HCT116 (cell line): ENCODE measurements at regions not wholly inside any gene's neighbourhood (a gene's known extent, or its start where the extent isn't known, plus 50 kb on each side); places are given as distances from the start of the nearest gene placed in this dataset.
A peak's percentile ranks its signal among the peaks of the same experiment; 100 is the strongest.
"Not testable (repeated sequence)": the region's sequence is repeated elsewhere in the genome, so short reads cannot be mapped to it uniquely, and the experiment has no call there.

ENCODE experiments used
- ATAC-seq: fragments of 200-7000 bp; cut with Tn5 transposase; 2 replicates; pipeline ENCODE4 v1.9.1; 2020; ENCODE audit warnings: mild to moderate bottlenecking, moderate library complexity
- BruUV-seq: library from RNA; stranded (reverse); fragments of 400-500 nt; replicated peaks from 2 replicates; lab custom pipeline; 2021; lab: Mats Ljungman, UMichigan
- CTCF ChIA-PET: fragments of 300-600 bp; sonication (Branson Sonifier 250); formaldehyde crosslinking; loops from one replicate; lab custom pipeline; 2021; ENCODE audit warnings: antibody characterized with exemption; lab: Charles Lee
- POLR2A ChIA-PET: fragments of 300-600, 350-600 bp; sonication (Branson Sonifier 250); formaldehyde crosslinking; loops from one replicate; lab custom pipeline; 2021; ENCODE audit warnings: antibody characterized with exemption; lab: Charles Lee
- RAD21 ChIA-PET, 2 experiments: fragments of 300-600 bp; sonication (Branson Sonifier 250); formaldehyde crosslinking; loops; one replicate each; lab custom pipeline; 2023; ENCODE audit warnings: low total read pairs in 2 of 2; ENCODE audit not compliant: uncharacterized antibody in 2 of 2, unreplicated experiment in 2 of 2, low non-redundant PET in 1 of 2; lab: Charles Lee
- DNase-seq: peaks from one replicate; pipeline ENCODE4 v3.0.0-alpha.2; 2010; ENCODE audit warnings: low read depth, low spot score
- H2AFZ ChIP-seq: fragments of 200-600 bp; shearing (Covaris generic), sonication (generic); 2 replicates; pipeline ENCODE4 v1.6.1; 2017; ENCODE audit warnings: low read depth, mixed run types, mixed read lengths, antibody characterized with exemption, low read length; ENCODE audit not compliant: poor library complexity, severe bottlenecking
- H3K27ac ChIP-seq: 2 replicates; pipeline ENCODE4 v1.5.1; 2012; ENCODE audit warnings: low read depth, low read length
- H3K27me3 ChIP-seq: fragments of 200-600 bp; sonication (generic); 2 replicates; pipeline ENCODE4 v1.6.1; 2016; ENCODE audit warnings: mixed run types, low read length, mixed read lengths; ENCODE audit not compliant: insufficient read depth
- H3K36me3 ChIP-seq, 2 experiments: fragments of 200-500 bp in 1 of 2; fragments of 200-600 bp in 1 of 2; sonication (Bioruptor generic) in 1 of 2; sonication (generic) in 1 of 2; 2 replicates each; pipeline versions ENCODE4 v1.5.1 to v1.6.1; 2014 to 2016; ENCODE audit warnings: low read length in 2 of 2, inconsistent platforms in 1 of 2, mixed read lengths in 1 of 2, mixed run types in 1 of 2; ENCODE audit not compliant: insufficient read depth in 2 of 2, control insufficient read depth in 1 of 2
- H3K4me1 ChIP-seq, 2 experiments: fragments of 200-600 bp in 1 of 2; sonication (generic) in 1 of 2; 2 replicates each; pipeline versions ENCODE4 v1.5.1 to v1.6.1; 2012 to 2017; ENCODE audit warnings: low read length in 2 of 2, inconsistent platforms in 1 of 2, mild to moderate bottlenecking in 1 of 2, mixed read lengths in 1 of 2, mixed run types in 1 of 2, moderate library complexity in 1 of 2; ENCODE audit not compliant: insufficient read depth in 2 of 2, control insufficient read depth in 1 of 2
- H3K4me2 ChIP-seq: fragments of 200-600 bp; sonication (generic); 2 replicates; pipeline ENCODE4 v1.6.1; 2017; ENCODE audit warnings: mixed run types, low read length, mixed read lengths
- H3K4me3 ChIP-seq, 2 experiments: fragments of 200-600 bp in 1 of 2; sonication (generic) in 1 of 2; replicated peaks in 1 of 2; 2 replicates each; pipeline ENCODE4 v1.5.1; 2011 to 2016; ENCODE audit warnings: low read length in 2 of 2, control low read depth in 1 of 2, low read depth in 1 of 2, mild to moderate bottlenecking in 1 of 2, mixed read lengths in 1 of 2, mixed run types in 1 of 2
- H3K79me2 ChIP-seq: fragments of 200-600 bp; sonication (generic); 2 replicates; pipeline ENCODE4 v1.6.1; 2017; ENCODE audit warnings: mild to moderate bottlenecking, mixed run types, low read length, moderate library complexity, mixed read lengths; ENCODE audit not compliant: insufficient read depth
- H3K9ac ChIP-seq: fragments of 200-600 bp; sonication (generic); 2 replicates; pipeline ENCODE4 v1.6.1; 2016; ENCODE audit warnings: low read length, mixed read lengths
- H3K9me2 ChIP-seq: fragments of 200-600 bp; sonication (generic), shearing (Covaris generic); 2 replicates; pipeline ENCODE4 v1.6.1; 2017; ENCODE audit warnings: mixed run types, mild to moderate bottlenecking, moderate library complexity; ENCODE audit not compliant: insufficient read depth
- H3K9me3 ChIP-seq, 2 experiments: fragments of 200-500 bp in 1 of 2; fragments of 200-600 bp in 1 of 2; sonication (Bioruptor generic) in 1 of 2; sonication (generic) in 1 of 2; 2 replicates each; pipeline ENCODE4 v1.6.1; 2014 to 2017; ENCODE audit warnings: low read length in 2 of 2, mixed read lengths in 2 of 2, inconsistent platforms in 1 of 2, low read depth in 1 of 2, mild to moderate bottlenecking in 1 of 2, mixed run types in 1 of 2, moderate library complexity in 1 of 2; ENCODE audit not compliant: control insufficient read depth in 1 of 2, insufficient read depth in 1 of 2
- H4K20me1 ChIP-seq: fragments of 200-600 bp; sonication (generic), shearing (Covaris generic); 2 replicates; pipeline ENCODE4 v1.6.1; 2017; ENCODE audit warnings: mixed run types, mild to moderate bottlenecking, moderate library complexity; ENCODE audit not compliant: insufficient read depth
- intact Hi-C: fragments of 100-400 bp; cut with micrococcal nuclease; formaldehyde crosslinking; loops from 2 replicates; pipeline ENCODE4 v1.10.0; 2022

GRCh38 chr21:6020953-6021716 lies 4500.2 kb upstream of the TPTE start:
- H3K79me2 ChIP-seq, CTCF ChIA-PET, H3K9me3 ChIP-seq, H3K9ac ChIP-seq, H3K36me3 ChIP-seq, intact Hi-C loops, BruUV-seq, H3K4me1 ChIP-seq, H3K4me2 ChIP-seq, H2AFZ ChIP-seq, POLR2A ChIA-PET, H3K27ac ChIP-seq, H3K4me3 ChIP-seq, RAD21 ChIA-PET, DNase-seq, H3K27me3 ChIP-seq, H3K9me2 ChIP-seq, H4K20me1 ChIP-seq: not testable (repeated sequence)
- ATAC-seq = peak; percentile 84

DNA sequence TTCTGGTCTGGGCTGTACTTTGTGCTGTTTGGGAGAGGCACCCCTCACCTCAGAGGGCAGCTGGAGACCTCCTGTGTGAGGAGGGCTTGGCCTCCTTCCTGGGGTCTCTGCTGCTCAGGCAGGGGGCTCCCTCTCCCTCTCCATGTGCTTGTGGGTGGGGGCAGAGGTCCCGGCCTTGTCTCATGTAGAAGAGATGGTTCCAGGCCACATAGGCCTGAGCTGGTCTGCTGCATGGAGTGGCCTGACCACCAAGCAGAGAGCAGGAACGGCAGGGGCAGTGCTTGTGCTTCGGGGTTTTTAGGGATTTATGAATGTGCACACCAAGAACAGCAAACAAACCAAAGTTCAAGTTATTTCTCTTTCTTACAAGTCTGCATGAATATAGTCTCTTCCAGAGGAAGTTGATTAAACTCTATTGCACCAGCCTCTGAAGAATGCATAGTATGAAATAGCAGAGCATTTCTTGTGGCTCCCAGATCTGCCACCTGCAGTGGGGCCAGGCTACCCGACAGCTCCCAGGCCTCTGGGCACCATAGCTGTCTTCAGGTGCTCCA lies 4499.6 kb upstream of the TPTE start:
- H3K79me2 ChIP-seq, H4K20me1 ChIP-seq, POLR2A ChIA-PET, ATAC-seq, intact Hi-C loops, H3K4me3 ChIP-seq, H3K36me3 ChIP-seq, H2AFZ ChIP-seq, RAD21 ChIA-PET, H3K4me1 ChIP-seq, DNase-seq, CTCF ChIA-PET, H3K9me2 ChIP-seq, H3K9ac ChIP-seq, H3K27ac ChIP-seq, H3K27me3 ChIP-seq, H3K4me2 ChIP-seq, H3K9me3 ChIP-seq, BruUV-seq: not testable (repeated sequence)

- POLR2A ChIA-PET, H3K4me2 ChIP-seq, H2AFZ ChIP-seq, ATAC-seq, H4K20me1 ChIP-seq, H3K27ac ChIP-seq, DNase-seq, H3K4me3 ChIP-seq, H3K9me2 ChIP-seq, H3K4me1 ChIP-seq, H3K27me3 ChIP-seq, H3K9ac ChIP-seq, H3K36me3 ChIP-seq, CTCF ChIA-PET, intact Hi-C loops, H3K79me2 ChIP-seq, BruUV-seq, H3K9me3 ChIP-seq, RAD21 ChIA-PET: not testable (repeated sequence)
Measured at GRCh38 chr21:6023331-6023730, 4498.1 kb upstream of the TPTE start.

- H3K4me2 ChIP-seq, H3K36me3 ChIP-seq, intact Hi-C loops, DNase-seq, H3K79me2 ChIP-seq, RAD21 ChIA-PET, CTCF ChIA-PET, H3K9me2 ChIP-seq, H3K9me3 ChIP-seq, H3K27me3 ChIP-seq, H3K4me1 ChIP-seq, ATAC-seq, H3K9ac ChIP-seq, H3K4me3 ChIP-seq, H3K27ac ChIP-seq, POLR2A ChIA-PET, BruUV-seq, H4K20me1 ChIP-seq, H2AFZ ChIP-seq: not testable (repeated sequence)
Measured at GRCh38 chr21:6025139-6025538, 4496.2 kb upstream of the TPTE start.
